Motor neuron (in vitro differentiated cells): ENCODE measurements at regions not wholly inside any gene's neighbourhood (a gene's known extent, or its start where the extent isn't known, plus 50 kb on each side); places are given as distances from the start of the nearest gene placed in this dataset.

Experiments
- ATAC-seq, 8 experiments: fragments of 200-7000 bp; cut with Tn5 transposase; replicated peaks in 6 of 8; 2 replicates each; pipeline ENCODE4 v1.8.0; 2021; ENCODE audit warnings: mild to moderate bottlenecking in 8 of 8, moderate library complexity in 8 of 8
- H3K27ac ChIP-seq, 2 donors: fragments of 250-450 bp; sonication (Bioruptor Pico); 2 replicates each; pipeline ENCODE4 v1.9.0; 2021; ENCODE audit warnings: antibody characterized with exemption in 2 of 2, mild to moderate bottlenecking in 2 of 2, moderate library complexity in 1 of 2
- H3K4me1 ChIP-seq, 2 donors: fragments of 250-450 bp; sonication (Bioruptor Pico); replicated peaks in 1 of 2; 2 replicates each; pipeline ENCODE4 v1.6.1; 2021; ENCODE audit warnings: antibody characterized with exemption in 2 of 2, mild to moderate bottlenecking in 2 of 2, moderate library complexity in 1 of 2
- H3K4me3 ChIP-seq, 5 donors: fragments of 250-450 bp; sonication (Bioruptor Pico); 2 replicates each; pipeline ENCODE4 v1.9.0; 2021; ENCODE audit warnings: antibody characterized with exemption in 5 of 5, mild to moderate bottlenecking in 5 of 5, moderate library complexity in 4 of 5
- WGBS, 10 experiments: fragments of 450-650 bp; shearing (Covaris generic); methylation state at CpG; one replicate each; pipeline ENCODE4 v1.0.0; 2022; 5-methylcytosine and 5-hydroxymethylcytosine counted together
- in situ Hi-C, 9 experiments: fragments of 400-800 bp; cut with MboI; loops; one replicate each; pipeline ENCODE4 v1.15.0; 2021; ENCODE audit warnings: low sequenced_read_pairs in 9 of 9, low pct_unique_long_range_greater_than_20kb in 2 of 9; ENCODE audit not compliant: unreplicated experiment in 9 of 9

GRCh38 chr21:16285605-16286126 is 555.9 kb downstream of the USP25 start:
- 0 to 73% (median 13%) methylated on average over 1 to 5 of the region's 5 CpGs; no CpG with 5 or more reads in 2 of the 10 experiments for WGBS, 10 experiments
- in situ Hi-C loops, result no loop called here
- peaks cover 51 to 57% of the 10 kb centered on the region in 2 donors for H3K4me1 ChIP-seq
- ATAC-seq, result peak in 5 of 8 experiments; percentile 60 to 66 (median 62)
- H3K27ac ChIP-seq, result peak overlapping the region; percentile 66 to 83
- H3K4me3 ChIP-seq, result peak overlapping the region; percentile 12 to 30 (median 15)

- H3K27ac ChIP-seq, result peak overlapping the region in 1 of 2 donors; percentile 16
- peaks cover 47 to 57% of the 10 kb centered on the region in 2 donors for H3K4me1 ChIP-seq
- ATAC-seq, result no peak
- WGBS, 10 experiments, result 0 to 57% (median 17%) methylated on average over 2 of the region's 2 CpGs; no CpG with 5 or more reads in 3 of the 10 experiments
- no peak overlapping the region for H3K4me3 ChIP-seq
- in situ Hi-C loops, result no loop called here
Measured at GRCh38 chr21:16287046-16287445, 557.3 kb downstream of the USP25 start.

GRCh38 chr21:16291296-16291695 is 561.5 kb downstream of the USP25 start:
- Histone ChIP-seq H3K4me3 (no peak overlapping the region), H3K27ac (no peak overlapping the region), H3K4me1 (peaks cover 23 to 32% of the 10 kb centered on the region in 2 donors)
- 66 to 100% (median 88%) methylated on average over 3 to 7 of the region's 7 CpGs for WGBS, 10 experiments
- in situ Hi-C loops, result no loop called here
- no peak for ATAC-seq

- peaks cover 11% of the 10 kb centered on the region in 2 donors for H3K4me1 ChIP-seq
- H3K27ac ChIP-seq, result no peak overlapping the region
- H3K4me3 ChIP-seq, result no peak overlapping the region
- ATAC-seq, result peak in 4 of 8 experiments; percentile 10 to 58 (median 46)
- in situ Hi-C loops, result no loop called here
- 75 to 94% (median 87%) methylated on average over 1 to 5 of the region's 5 CpGs; no CpG with 5 or more reads in 1 of the 10 experiments for WGBS, 10 experiments
Measured at GRCh38 chr21:16294128-16294527, 564.3 kb downstream of the USP25 start.

- H3K27ac ChIP-seq, result peak overlapping the region; percentile 54 to 62
- H3K4me1 ChIP-seq, result peaks cover 4 to 21% of the 10 kb centered on the region in 2 donors
- ATAC-seq, result peak; percentile 83 to 95 (median 88)
- peak overlapping the region in 3 of 5 donors; percentile 3 to 54 (median 14) for H3K4me3 ChIP-seq
- in situ Hi-C loops, result no loop called here
- WGBS, 10 experiments, result 0 to 60% (median 36%) methylated on average over 1 to 4 of the region's 4 CpGs
Measured at GRCh38 chr21:16302851-16303282, 573.1 kb downstream of the USP25 start.

- in situ Hi-C loops, result no loop called here
Measured at GRCh38 chr21:16304174-16305095, 574.7 kb downstream of the USP25 start.

GRCh38 chr21:16305686-16306085 is 575.9 kb downstream of the USP25 start:
- in situ Hi-C loops, result no loop called here

More at GRCh38 chr21:16304174-16305095, 574.7 kb downstream of the USP25 start:
- Histone ChIP-seq H3K4me1 (peaks cover 4 to 21% of the 10 kb centered on the region in 2 donors), H3K4me3 (peak overlapping the region; percentile 38 to 54 (median 41)), H3K27ac (peak overlapping the region; percentile 23 to 87)
- WGBS, 10 experiments, result 21 to 79% (median 49%) methylated on average over 4 to 6 of the region's 6 CpGs
- no peak for ATAC-seq

GRCh38 chr21:16307256-16307655 is 577.5 kb downstream of the USP25 start:
- ATAC-seq, result no peak
- peak overlapping the region; percentile 38 to 54 (median 41) for H3K4me3 ChIP-seq
- in situ Hi-C loops, result no loop called here
- peak overlapping the region; percentile 83 to 87 for H3K27ac ChIP-seq
- peaks cover 14 to 22% of the 10 kb centered on the region in 2 donors for H3K4me1 ChIP-seq

More at GRCh38 chr21:16305686-16306085, 575.9 kb downstream of the USP25 start:
- Histone ChIP-seq H3K27ac (peak overlapping the region; percentile 83 to 87), H3K4me1 (peaks cover 12 to 21% of the 10 kb centered on the region in 2 donors), H3K4me3 (peak overlapping the region; percentile 38 to 54 (median 41))
- 0 to 42% (median 7%) methylated on average over 3 to 6 of the region's 6 CpGs for WGBS, 10 experiments
- ATAC-seq, result peak in 1 of 8 experiments; percentile 3

- ATAC-seq, result peak in 7 of 8 experiments; percentile 2 to 49 (median 30)
Measured at GRCh38 chr21:16308269-16308668, 578.5 kb downstream of the USP25 start.

GRCh38 chr21:16309250-16309971 is 579.6 kb downstream of the USP25 start:
- peak in 5 of 8 experiments; percentile 89 to 92 (median 91) for ATAC-seq
- Histone ChIP-seq H3K4me1 (peaks cover 13 to 24% of the 10 kb centered on the region in 2 donors), H3K27ac (peak overlapping the region; percentile 83 to 87), H3K4me3 (peak overlapping the region; percentile 38 to 54 (median 41))
- 0 to 95% (median 16%) methylated on average over 4 to 17 of the region's 17 CpGs for WGBS, 10 experiments
- in situ Hi-C loops, result no loop called here

More at GRCh38 chr21:16308269-16308668, 578.5 kb downstream of the USP25 start:
- Histone ChIP-seq H3K4me1 (peaks cover 10 to 21% of the 10 kb centered on the region in 2 donors), H3K27ac (peak overlapping the region; percentile 83 to 87), H3K4me3 (peak overlapping the region; percentile 38 to 54 (median 41))
- in situ Hi-C loops, result no loop called here
- WGBS, 10 experiments, result 0 to 60% (median 0%) methylated on average over 1 of the region's 1 CpG

- ATAC-seq, result peak in 3 of 8 experiments; percentile 12 to 23 (median 19)
- 18 to 93% (median 51%) methylated on average over 3 to 9 of the region's 9 CpGs for WGBS, 10 experiments
- Histone ChIP-seq H3K4me3 (peak overlapping the region; percentile 38 to 54 (median 41)), H3K27ac (peak overlapping the region; percentile 83 to 87), H3K4me1 (peaks cover 14 to 29% of the 10 kb centered on the region in 2 donors)
- in situ Hi-C loops, result no loop called here
Measured at GRCh38 chr21:16310176-16310575, 580.4 kb downstream of the USP25 start.

GRCh38 chr21:16311229-16311628 is 581.4 kb downstream of the USP25 start:
- Histone ChIP-seq H3K4me3 (peak overlapping the region in 3 of 5 donors; percentile 41 to 54 (median 47)), H3K4me1 (peaks cover 17 to 36% of the 10 kb centered on the region in 2 donors), H3K27ac (peak overlapping the region in 1 of 2 donors; percentile 87)
- in situ Hi-C loops, result no loop called here
- WGBS, 10 experiments, result 34 to 100% (median 67%) methylated on average over 3 of the region's 3 CpGs; no CpG with 5 or more reads in 2 of the 10 experiments
- ATAC-seq, result no peak
